Neuron (in vitro differentiated cells): ENCODE measurements at regions not wholly inside any gene's neighbourhood (a gene's known extent, or its start where the extent isn't known, plus 50 kb on each side); places are given as distances from the start of the nearest gene placed in this dataset.

ENCODE experiments used
- H2AFZ ChIP-seq: one replicate; pipeline ENCODE4 v1.6.1; 2013; ENCODE audit warnings: low read depth, mild to moderate bottlenecking, inconsistent platforms, low read length, moderate library complexity
- H3K27me3 ChIP-seq: one replicate; pipeline ENCODE4 v1.6.1; 2013; ENCODE audit warnings: low read length; ENCODE audit not compliant: insufficient read depth
- H3K36me3 ChIP-seq: one replicate; pipeline ENCODE4 v1.6.1; 2013; ENCODE audit warnings: low read length; ENCODE audit not compliant: insufficient read depth
- H3K4me1 ChIP-seq: one replicate; pipeline ENCODE4 v1.6.1; 2013; ENCODE audit warnings: low read length; ENCODE audit not compliant: insufficient read depth
- H3K4me3 ChIP-seq: 2 replicates; pipeline ENCODE4 v1.5.1; 2013; ENCODE audit warnings: mild to moderate bottlenecking, low read length, moderate library complexity
- H3K9me3 ChIP-seq: one replicate; pipeline ENCODE4 v1.6.1; 2013; ENCODE audit warnings: low read length

GRCh38 chr19:31595521-31595920 is 246.3 kb upstream of the TSHZ3 start:
- no peak overlapping the region for H2AFZ ChIP-seq
- H3K9me3 ChIP-seq = no peaks in the 10 kb centered on the region
- H3K4me1 ChIP-seq = no peaks in the 10 kb centered on the region
- no peaks in the 10 kb centered on the region for H3K36me3 ChIP-seq
- no peak overlapping the region for H3K4me3 ChIP-seq
- no peaks in the 10 kb centered on the region for H3K27me3 ChIP-seq

GRCh38 chr19:31596751-31597150 is 247.5 kb upstream of the TSHZ3 start:
- no peak overlapping the region for H2AFZ ChIP-seq
- no peaks in the 10 kb centered on the region for H3K27me3 ChIP-seq
- H3K4me1 ChIP-seq = no peaks in the 10 kb centered on the region
- H3K4me3 ChIP-seq = no peak overlapping the region
- H3K9me3 ChIP-seq = no peaks in the 10 kb centered on the region
- no peaks in the 10 kb centered on the region for H3K36me3 ChIP-seq

- H3K9me3 ChIP-seq = no peaks in the 10 kb centered on the region
- H3K4me1 ChIP-seq = no peaks in the 10 kb centered on the region
- no peak overlapping the region for H2AFZ ChIP-seq
- H3K27me3 ChIP-seq = no peaks in the 10 kb centered on the region
- H3K4me3 ChIP-seq = no peak overlapping the region
- no peaks in the 10 kb centered on the region for H3K36me3 ChIP-seq
These were observed 248.4 kb upstream of the TSHZ3 start for GRCh38 chr19:31597616-31598015.

- Histone ChIP-seq H3K27me3 (no peaks in the 10 kb centered on the region), H3K9me3 (no peaks in the 10 kb centered on the region), H3K4me3 (no peak overlapping the region), H2AFZ (no peak overlapping the region), H3K4me1 (no peaks in the 10 kb centered on the region), H3K36me3 (no peaks in the 10 kb centered on the region)
These were observed 249.5 kb upstream of the TSHZ3 start for GRCh38 chr19:31598730-31599238.

- H3K27me3 ChIP-seq = no peaks in the 10 kb centered on the region
- H3K9me3 ChIP-seq = no peaks in the 10 kb centered on the region
- no peak overlapping the region for H2AFZ ChIP-seq
- no peak overlapping the region for H3K4me3 ChIP-seq
- H3K36me3 ChIP-seq = no peaks in the 10 kb centered on the region
- no peaks in the 10 kb centered on the region for H3K4me1 ChIP-seq
These were observed 251.6 kb upstream of the TSHZ3 start for GRCh38 chr19:31600731-31601295.

- Histone ChIP-seq H3K36me3 (no peaks in the 10 kb centered on the region), H3K4me3 (no peak overlapping the region), H3K4me1 (no peaks in the 10 kb centered on the region), H2AFZ (no peak overlapping the region), H3K27me3 (no peaks in the 10 kb centered on the region), H3K9me3 (no peaks in the 10 kb centered on the region)
These were observed 252.6 kb upstream of the TSHZ3 start for GRCh38 chr19:31601855-31602254.

- H3K4me1 ChIP-seq = no peaks in the 10 kb centered on the region
- H3K36me3 ChIP-seq = no peaks in the 10 kb centered on the region
- H3K4me3 ChIP-seq = no peak overlapping the region
- H3K9me3 ChIP-seq = no peaks in the 10 kb centered on the region
- no peak overlapping the region for H2AFZ ChIP-seq
- H3K27me3 ChIP-seq = no peaks in the 10 kb centered on the region
These were observed 253.3 kb upstream of the TSHZ3 start for GRCh38 chr19:31602548-31602947.

- H3K27me3 ChIP-seq = no peaks in the 10 kb centered on the region
- no peak overlapping the region for H2AFZ ChIP-seq
- no peaks in the 10 kb centered on the region for H3K36me3 ChIP-seq
- H3K9me3 ChIP-seq = no peaks in the 10 kb centered on the region
- H3K4me1 ChIP-seq = no peaks in the 10 kb centered on the region
- no peak overlapping the region for H3K4me3 ChIP-seq
These were observed 255.3 kb upstream of the TSHZ3 start for GRCh38 chr19:31604493-31605040.

- H3K27me3 ChIP-seq = no peaks in the 10 kb centered on the region
- H3K4me3 ChIP-seq = no peak overlapping the region
These were observed 260.8 kb upstream of the TSHZ3 start for GRCh38 chr19:31610018-31610417.

GRCh38 chr19:31611046-31611877 is 262.0 kb upstream of the TSHZ3 start:
- H3K9me3 ChIP-seq = no peaks in the 10 kb centered on the region
- no peaks in the 10 kb centered on the region for H3K4me1 ChIP-seq
- no peak overlapping the region for H3K4me3 ChIP-seq
- H2AFZ ChIP-seq = no peak overlapping the region
- H3K36me3 ChIP-seq = no peaks in the 10 kb centered on the region
- no peaks in the 10 kb centered on the region for H3K27me3 ChIP-seq

More at GRCh38 chr19:31610018-31610417, 260.8 kb upstream of the TSHZ3 start:
- Histone ChIP-seq H2AFZ (no peak overlapping the region), H3K4me1 (no peaks in the 10 kb centered on the region), H3K36me3 (no peaks in the 10 kb centered on the region), H3K9me3 (no peaks in the 10 kb centered on the region)

- Histone ChIP-seq H3K36me3 (no peaks in the 10 kb centered on the region), H3K27me3 (no peaks in the 10 kb centered on the region), H3K4me1 (no peaks in the 10 kb centered on the region), H3K9me3 (no peaks in the 10 kb centered on the region), H3K4me3 (no peak overlapping the region), H2AFZ (no peak overlapping the region)
These were observed 263.6 kb upstream of the TSHZ3 start for GRCh38 chr19:31612873-31613272.

- no peaks in the 10 kb centered on the region for H3K27me3 ChIP-seq
- no peaks in the 10 kb centered on the region for H3K9me3 ChIP-seq
- H3K4me3 ChIP-seq = no peak overlapping the region
- no peaks in the 10 kb centered on the region for H3K4me1 ChIP-seq
- no peak overlapping the region for H2AFZ ChIP-seq
- no peaks in the 10 kb centered on the region for H3K36me3 ChIP-seq
These were observed 264.5 kb upstream of the TSHZ3 start for GRCh38 chr19:31613683-31614219.

GRCh38 chr19:31616031-31616430 is 266.8 kb upstream of the TSHZ3 start:
- Histone ChIP-seq H2AFZ (no peak overlapping the region), H3K9me3 (no peaks in the 10 kb centered on the region), H3K4me3 (no peak overlapping the region), H3K27me3 (no peaks in the 10 kb centered on the region), H3K36me3 (no peaks in the 10 kb centered on the region), H3K4me1 (no peaks in the 10 kb centered on the region)
